Psoas muscle (tissue), 7 donors: ENCODE measurements at regions not wholly inside any gene's neighbourhood (a gene's known extent, or its start where the extent isn't known, plus 50 kb on each side); places are given as distances from the start of the nearest gene placed in this dataset.
"Not testable (repeated sequence)": the region's sequence is repeated elsewhere in the genome, so short reads cannot be mapped to it uniquely, and the experiment has no call there.

Experiments
- ATAC-seq, 4 donors: fragments of 200-7000 bp; cut with Tn5 transposase; one replicate each; pipeline ENCODE4 v1.9.1; 2020; ENCODE audit warnings: moderate library complexity in 3 of 4, mild to moderate bottlenecking in 2 of 4
- DNase-seq, 2 donors: peaks; one replicate each; pipeline ENCODE4 v3.0.0-alpha.2; 2020
- H3K27ac ChIP-seq: fragments of 200-600 bp; one replicate; pipeline ENCODE4 v1.8.0; 2022
- H3K27me3 ChIP-seq, 3 donors: fragments of 200-600 bp in 1 of 3; one replicate each; pipeline versions ENCODE4 v1.6.1 to v1.8.0; 2013 to 2022; ENCODE audit warnings: low read length in 2 of 3, mild to moderate bottlenecking in 2 of 3, moderate library complexity in 1 of 3; ENCODE audit not compliant: insufficient read depth in 3 of 3
- H3K36me3 ChIP-seq, 2 donors: fragments of 200-600 bp in 1 of 2; one replicate each; pipeline versions ENCODE4 v1.6.1 to v1.8.0; 2013 to 2022; ENCODE audit warnings: low read depth in 1 of 2, mild to moderate bottlenecking in 1 of 2, moderate library complexity in 1 of 2; ENCODE audit not compliant: insufficient read depth in 1 of 2
- H3K4me1 ChIP-seq: fragments of 200-600 bp; one replicate; pipeline ENCODE4 v1.8.0; 2022
- H3K4me3 ChIP-seq: fragments of 200-600 bp; one replicate; pipeline ENCODE4 v1.8.0; 2022; ENCODE audit warnings: mild to moderate bottlenecking
- H3K9me3 ChIP-seq: fragments of 200-600 bp; one replicate; pipeline ENCODE4 v1.8.0; 2022
- CTCF ChIP-seq: fragments of 200-600 bp; IDR thresholded peaks from one replicate; pipeline ENCODE4 v1.8.0; 2022; ENCODE audit warnings: antibody characterized with exemption
- WGBS, 3 donors: extraction: QIAGEN DNeasy Blood & Tissue Kit; methylation state at CpG; one replicate each; pipeline versions ENCODE4 v1.1.6 to v1.1.7; 2013; 5-methylcytosine and 5-hydroxymethylcytosine counted together
- intact Hi-C, 2 donors: fragments of 100-400 bp; cut with DNase I; formaldehyde crosslinking; loops; one replicate each; pipeline versions ENCODE4 v1.11.0 to v1.14.2; 2022
- donor health status: healthy with polysubstance abuse.
- donor health status: DM: no; HTN: no; CAD: no; lungs with moderate emphysema.
- donor health status: Bipolar disorder and iron deficiency.
- donor health status: healthy.
- donor health status: DM: yes; HTN: yes; CAD: no.
- donor health status: DM: no; HTN: no; CAD: no.
- donor health status: DM: yes; HTN: yes; CAD: no.

- Histone ChIP-seq H3K4me3 (no peak overlapping the region), H3K27me3 (no peaks in the 10 kb centered on the region), H3K4me1 (no peaks in the 10 kb centered on the region), H3K9me3 (no peaks in the 10 kb centered on the region), H3K27ac (no peak overlapping the region), H3K36me3 (no peaks in the 10 kb centered on the region)
- no peak for TF ChIP-seq CTCF
- ATAC-seq: no peak
- intact Hi-C loops: no loop called here
- WGBS, 3 donors: 72 to 77% (median 74%) methylated on average over 7 of the region's 7 CpGs
- DNase-seq: no peak
These were observed 636.4 kb downstream of the SLC16A7 start for GRCh38 chr12:60231976-60232907.

- H3K27me3 ChIP-seq, H3K4me1 ChIP-seq, DNase-seq, ATAC-seq, H3K36me3 ChIP-seq, H3K4me3 ChIP-seq, intact Hi-C loops, H3K27ac ChIP-seq, H3K9me3 ChIP-seq: not testable (repeated sequence)
- 79 to 87% (median 83%) methylated on average over 10 of the region's 10 CpGs for WGBS, 3 donors
These were observed 638.9 kb downstream of the SLC16A7 start for GRCh38 chr12:60234611-60235195.

GRCh38 chr12:60235261-60235660, 639.4 kb downstream of the SLC16A7 start:
- intact Hi-C loops: no loop called here
- Histone ChIP-seq H3K9me3 (no peaks in the 10 kb centered on the region), H3K27me3 (no peaks in the 10 kb centered on the region), H3K36me3 (no peaks in the 10 kb centered on the region), H3K4me1 (no peaks in the 10 kb centered on the region), H3K4me3 (no peak overlapping the region), H3K27ac (no peak overlapping the region)
- ATAC-seq: no peak
- 77 to 82% (median 81%) methylated on average over 6 of the region's 6 CpGs for WGBS, 3 donors
- TF ChIP-seq CTCF: no peak
- DNase-seq: no peak

- DNase-seq, H3K27ac ChIP-seq, H3K9me3 ChIP-seq, ATAC-seq, H3K36me3 ChIP-seq, H3K27me3 ChIP-seq, H3K4me3 ChIP-seq, intact Hi-C loops, H3K4me1 ChIP-seq: not testable (repeated sequence)
These were observed 640.6 kb downstream of the SLC16A7 start for GRCh38 chr12:60236416-60236815.

GRCh38 chr12:60240891-60241290, 645.1 kb downstream of the SLC16A7 start:
- DNase-seq (no peak), ATAC-seq (no peak)
- no peak overlapping the region for H3K27ac ChIP-seq
- 84 to 89% (median 84%) methylated on average over 2 of the region's 2 CpGs for WGBS, 3 donors
- intact Hi-C loops: no loop called here
- TF ChIP-seq CTCF: no peak
- H3K4me1 ChIP-seq: no peaks in the 10 kb centered on the region
- no peaks in the 10 kb centered on the region for H3K27me3 ChIP-seq
- no peak overlapping the region for H3K4me3 ChIP-seq
- no peaks in the 10 kb centered on the region for H3K9me3 ChIP-seq
- no peaks in the 10 kb centered on the region for H3K36me3 ChIP-seq
